ENCODE measurements at regions not wholly inside any gene's neighbourhood (a gene's known extent, or its start where the extent isn't known, plus 50 kb on each side); places are given as distances from the start of the nearest gene placed in this dataset.
"Not testable (repeated sequence)": the region's sequence is repeated elsewhere in the genome, so short reads cannot be mapped to it uniquely, and the experiment has no call there.

DNA sequence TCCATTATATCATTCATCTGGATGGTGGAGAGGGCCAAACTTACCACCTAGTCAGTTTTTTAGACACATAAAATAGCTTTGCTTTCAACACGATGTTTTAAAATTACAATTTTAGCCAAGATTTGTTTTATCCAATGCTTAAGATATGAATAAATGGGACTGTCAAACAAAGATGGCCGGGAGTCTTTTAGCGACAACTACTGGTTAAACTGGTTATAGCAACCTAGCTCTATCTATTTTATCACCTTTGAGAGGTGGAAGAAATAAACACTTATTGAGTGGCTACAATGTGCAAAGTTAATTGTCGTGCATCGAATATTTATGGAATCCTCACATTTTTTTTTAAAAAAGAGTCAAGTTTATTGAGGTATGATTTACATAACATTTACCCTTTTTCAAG, 279.8 kb downstream of the MIAT start:
- no peak for DNase-seq

DNA sequence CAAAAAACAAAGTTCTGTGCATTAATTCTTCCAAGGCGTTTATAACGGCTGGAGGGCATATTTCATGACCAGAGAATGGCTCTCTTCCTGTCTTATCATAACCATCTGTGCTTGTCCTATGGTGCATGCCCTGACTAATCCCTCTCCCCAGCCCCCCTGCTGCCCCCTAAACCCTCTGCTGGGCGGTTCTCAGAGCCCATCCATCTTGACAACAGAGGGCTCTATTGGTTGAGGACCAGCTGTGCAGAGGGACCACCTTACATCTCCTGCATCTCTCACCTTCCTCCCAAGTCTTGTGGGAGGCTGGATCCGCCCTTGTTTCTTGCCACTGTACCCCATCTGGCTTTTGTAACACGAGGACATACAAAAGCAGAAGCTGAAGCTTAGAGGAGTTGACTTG, 282.1 kb downstream of the MIAT start:
- no peak for DNase-seq

DNA sequence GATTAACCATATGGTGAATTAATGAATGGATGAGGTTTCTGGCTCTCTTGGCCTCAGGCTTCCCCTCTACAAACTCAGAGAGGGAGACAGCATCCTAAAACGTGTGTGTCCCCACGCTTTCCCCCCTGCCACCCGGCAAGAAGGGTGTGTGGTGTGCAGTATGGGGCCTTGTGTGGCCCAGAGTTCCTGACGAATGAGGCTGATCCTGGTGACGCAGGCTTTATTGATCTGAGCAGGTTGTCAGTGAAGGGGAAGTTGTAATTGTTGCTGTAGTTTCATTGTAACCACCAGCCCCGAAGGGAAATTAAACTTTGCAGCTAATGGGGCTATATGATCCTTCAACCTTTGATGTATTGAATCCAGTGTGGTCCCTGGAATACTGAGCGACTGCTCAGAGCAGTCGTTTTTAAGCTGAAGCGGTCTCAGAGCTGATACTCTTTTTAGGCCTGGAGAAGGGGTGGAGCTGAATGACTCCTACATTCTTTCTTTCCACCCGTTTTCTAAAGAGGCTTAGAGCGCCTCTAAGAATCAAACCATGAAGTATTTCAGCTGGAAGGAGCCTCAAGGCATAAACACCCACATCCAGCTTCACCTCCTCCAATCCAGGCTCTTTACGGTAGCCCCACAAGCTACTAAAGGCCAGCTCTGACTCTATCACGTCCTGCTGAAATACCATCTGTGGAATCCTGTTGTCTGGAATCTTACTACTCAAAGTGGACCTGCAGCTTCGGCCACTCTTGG, 284.7 kb downstream of the MIAT start:
- no peak for DNase-seq

DNA sequence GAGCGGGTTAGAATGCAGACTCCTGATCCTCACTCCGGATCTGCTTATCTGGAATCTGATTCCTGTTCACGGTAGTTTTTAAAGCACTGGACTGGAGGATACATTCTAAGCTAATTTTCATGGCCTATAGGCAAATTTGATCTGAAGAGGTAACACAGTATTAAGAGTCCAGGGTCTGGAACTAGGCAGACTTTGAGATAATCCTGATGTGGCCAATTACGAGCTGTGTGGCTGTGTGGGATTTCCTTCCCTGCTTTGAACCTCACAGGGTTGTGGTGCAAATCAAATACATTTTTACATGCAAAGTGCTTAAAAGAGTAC, 285.2 kb downstream of the MIAT start:
- DNase-seq: no peak

DNA sequence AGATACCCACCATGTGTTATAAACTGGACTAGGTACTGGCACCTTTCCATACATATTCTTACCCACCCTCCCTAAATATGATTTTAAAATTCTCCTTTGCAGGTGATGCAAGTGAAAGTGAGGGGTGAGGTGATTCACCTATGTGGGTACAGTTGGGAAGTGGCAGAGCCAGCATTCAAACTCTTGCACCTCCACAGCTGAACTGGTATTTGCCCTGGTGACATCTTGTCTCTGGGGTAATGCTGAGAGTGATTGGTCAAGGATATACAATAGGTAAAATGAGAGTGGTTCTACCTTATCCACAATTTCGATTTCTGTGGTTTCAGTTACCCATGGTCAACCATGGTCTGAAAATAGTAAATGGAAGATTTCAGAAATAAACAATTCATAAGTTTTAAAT, 288.2 kb downstream of the MIAT start:
- DNase-seq: no peak

DNA sequence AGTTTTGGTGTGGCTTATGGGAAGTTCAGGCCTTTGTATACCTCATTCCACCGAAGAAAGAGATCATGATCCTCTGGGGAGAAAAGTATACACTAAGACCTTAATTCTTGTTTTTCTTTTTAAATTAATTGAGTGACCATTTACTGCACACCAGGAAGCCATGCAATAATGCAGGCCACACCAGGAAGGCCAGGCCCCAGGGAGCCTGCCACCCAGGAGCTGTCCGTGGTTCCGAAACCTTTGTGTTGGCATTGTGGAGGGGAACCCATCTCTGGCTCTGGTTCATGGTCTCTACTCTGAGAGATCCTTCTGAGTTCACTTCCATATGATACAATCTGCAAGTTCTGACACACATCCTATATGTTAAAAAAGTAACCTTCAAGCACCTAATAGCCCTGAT, 291.8 kb downstream of the MIAT start:
- DNase-seq: no peak

DNA sequence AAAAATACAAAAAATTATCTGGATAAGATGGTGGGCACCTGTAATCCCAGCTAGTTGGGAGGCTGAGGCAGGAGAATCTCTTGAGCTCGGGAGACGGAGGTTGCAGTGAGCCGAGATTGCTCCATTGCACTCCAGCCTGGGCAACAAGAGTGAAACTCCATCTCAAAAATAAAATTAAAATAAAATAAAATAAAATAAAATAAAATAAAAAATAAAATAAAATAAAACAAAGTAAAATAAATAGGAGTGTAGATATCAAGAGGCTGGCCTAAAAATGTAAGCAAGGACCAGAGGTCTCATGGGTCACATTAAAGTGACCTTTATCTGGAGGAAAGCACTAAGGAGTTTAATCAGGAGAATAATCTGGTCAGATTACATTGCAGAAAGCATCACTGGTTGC, 293.8 kb downstream of the MIAT start:
- DNase-seq: not testable (repeated sequence)

DNA sequence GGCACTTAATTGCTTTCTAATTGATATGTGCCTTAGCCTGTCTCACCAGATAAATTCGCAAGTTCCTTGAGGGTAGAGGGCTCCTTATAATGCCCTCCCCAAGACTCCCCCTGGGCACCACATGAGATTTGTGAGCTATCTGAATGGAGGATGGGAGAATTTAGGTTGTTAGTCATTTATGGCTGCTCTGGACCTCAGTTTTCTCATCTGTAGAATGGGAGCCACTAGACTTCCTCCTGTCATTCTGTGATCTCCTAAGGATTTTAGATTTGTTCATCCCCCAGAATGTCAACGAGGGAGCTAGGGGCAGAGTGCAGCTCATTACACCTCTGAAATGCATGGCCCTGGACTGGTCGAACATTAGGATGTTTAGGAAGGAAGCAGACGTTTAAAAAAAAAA, 294.6 kb downstream of the MIAT start:
- no peak for DNase-seq

DNA sequence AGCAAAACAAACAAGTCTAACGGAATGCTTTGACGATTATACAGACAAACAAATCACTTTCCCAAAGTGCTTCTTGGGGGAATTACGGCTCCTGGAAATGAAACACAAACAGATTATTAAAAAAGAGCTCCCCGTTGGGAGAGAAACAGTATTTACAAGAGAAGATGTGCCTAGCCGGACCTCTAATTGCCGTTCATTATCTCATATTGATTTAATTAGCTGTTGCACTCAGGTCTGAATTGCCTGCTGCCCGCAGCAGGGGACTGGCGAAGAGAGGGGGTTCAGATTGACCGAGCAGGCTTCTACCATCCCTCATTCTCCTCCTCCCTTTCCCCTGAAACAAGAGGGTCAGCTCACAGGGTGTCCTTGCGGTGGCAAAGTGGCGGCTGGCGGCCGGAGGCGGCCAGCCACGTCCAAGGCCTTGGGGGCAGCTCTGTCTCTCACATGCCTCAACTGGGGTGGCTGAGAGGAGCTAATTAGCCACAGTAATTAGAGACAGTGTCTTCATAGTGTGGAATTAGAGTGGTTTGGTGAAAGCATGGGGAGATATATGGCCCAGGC, 295.1 kb downstream of the MIAT start:
- DNase-seq: no peak

DNA sequence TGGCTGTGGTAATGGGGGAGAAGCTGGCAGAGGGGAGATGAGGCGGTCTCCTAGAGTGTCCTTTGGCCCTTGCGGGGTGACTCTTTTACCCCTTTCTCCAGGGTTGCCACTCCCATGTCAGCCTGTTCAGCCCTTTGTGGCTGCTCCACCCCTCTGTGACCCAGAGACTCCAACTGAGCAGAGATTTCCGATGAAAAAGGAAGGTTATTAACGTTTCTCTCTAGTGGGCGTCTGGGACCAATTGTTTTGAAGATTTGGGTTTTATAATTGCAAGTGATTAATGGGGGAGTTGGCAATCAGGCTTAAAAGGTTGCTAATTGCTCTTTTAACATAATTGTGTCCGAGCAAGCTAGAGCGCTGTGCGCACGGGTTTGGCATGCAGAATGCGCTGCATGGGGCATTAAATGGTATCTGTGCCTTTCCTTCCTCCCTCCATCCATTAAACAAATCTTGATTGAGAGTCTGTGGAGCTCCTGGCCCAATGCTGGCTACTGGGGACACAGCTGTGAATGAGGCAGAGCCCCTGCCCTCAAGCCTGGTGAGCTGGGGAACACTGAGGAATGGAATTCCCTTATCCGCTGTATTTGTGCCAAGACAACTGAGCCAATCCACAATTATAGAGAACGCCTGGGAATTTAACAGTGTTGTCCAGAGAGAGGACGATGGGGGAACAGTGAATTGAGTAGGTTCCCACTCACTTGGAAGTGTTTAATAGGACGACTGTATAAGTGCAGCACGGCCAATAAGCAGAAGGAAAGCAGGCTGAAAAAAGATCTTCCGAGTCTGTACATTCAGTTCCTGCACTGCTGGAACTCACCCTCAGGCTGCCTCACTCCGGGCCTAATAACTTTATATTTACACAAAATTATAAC, 295.9 kb downstream of the MIAT start:
- no peak for DNase-seq

DNA sequence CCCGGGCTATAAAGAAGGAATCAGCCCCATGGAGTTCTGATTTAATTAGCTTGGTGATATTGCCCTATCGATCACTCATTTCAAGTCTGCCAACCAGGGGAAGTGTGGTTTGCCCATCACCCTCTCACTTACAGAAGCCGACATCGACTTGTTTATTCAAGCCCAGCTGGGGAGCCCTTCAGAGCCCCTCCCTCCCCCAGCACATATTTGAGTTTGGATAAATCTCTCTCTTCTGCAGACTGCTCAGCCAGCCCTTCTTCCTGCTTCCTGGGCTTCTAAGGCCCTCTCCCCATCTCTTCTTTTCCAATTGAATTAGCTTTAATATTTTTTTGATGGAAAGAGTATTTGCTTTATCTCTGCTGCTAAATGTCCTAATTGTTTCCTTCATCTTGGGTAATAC, 299.0 kb downstream of the MIAT start:
- DNase-seq: no peak

DNA sequence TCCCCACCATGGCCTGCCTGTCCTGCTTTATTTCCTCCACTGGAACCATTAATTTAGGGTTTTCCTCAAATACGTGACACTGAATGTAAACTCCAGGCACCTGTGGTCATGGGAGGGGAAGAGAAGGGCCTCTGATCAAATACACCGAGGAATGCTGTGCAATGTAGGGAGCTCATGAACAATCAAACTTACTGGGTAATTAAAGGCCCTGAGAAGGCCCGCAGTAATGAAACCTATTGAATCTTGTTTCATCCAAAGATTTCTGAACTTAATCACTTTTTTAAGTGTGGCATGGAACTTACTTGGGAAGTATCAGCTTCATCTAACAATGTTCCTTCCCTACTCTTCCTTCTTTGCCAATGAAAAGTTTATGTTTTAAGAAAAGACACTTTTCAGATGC, 299.8 kb downstream of the MIAT start:
- no peak for DNase-seq

DNA sequence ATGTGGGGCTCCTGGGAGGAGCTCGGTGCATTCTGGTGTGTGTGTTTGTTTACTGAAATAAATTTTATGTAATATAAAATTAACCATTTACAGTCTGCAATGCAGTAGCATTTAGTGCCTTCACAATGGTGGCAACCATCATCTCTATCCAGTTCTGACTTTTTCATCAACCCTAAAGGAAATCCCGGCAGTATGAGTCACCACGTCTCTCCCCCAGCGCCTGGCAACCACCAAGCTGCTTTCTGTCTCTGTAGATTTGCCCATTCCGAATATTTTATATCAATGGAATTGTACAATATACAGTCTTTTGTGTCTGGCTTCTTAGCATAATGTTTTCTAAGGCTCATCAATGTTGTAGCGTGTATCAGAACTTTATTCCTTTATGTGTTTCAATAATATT, 300.5 kb downstream of the MIAT start:
- DNase-seq: no peak

DNA sequence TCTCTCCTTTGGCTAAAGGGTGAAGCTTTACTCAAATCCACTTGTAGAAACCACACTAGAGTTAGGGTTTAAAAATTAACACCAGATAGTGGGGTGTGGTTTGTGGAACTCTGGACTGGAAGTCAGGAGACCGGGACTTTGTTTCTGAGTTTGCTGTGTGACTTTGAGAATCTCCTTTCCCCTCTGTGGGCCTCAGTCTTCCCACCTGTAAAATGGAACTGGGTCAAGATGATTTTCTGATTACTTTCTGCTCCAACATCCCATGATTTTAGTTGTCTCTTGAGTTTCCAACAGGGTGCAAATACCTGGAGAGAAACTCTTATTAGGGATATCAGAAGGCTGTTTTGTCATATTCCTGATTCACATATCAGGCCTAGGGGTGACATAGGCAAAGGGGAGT, 301.0 kb downstream of the MIAT start:
- no peak for DNase-seq

DNA sequence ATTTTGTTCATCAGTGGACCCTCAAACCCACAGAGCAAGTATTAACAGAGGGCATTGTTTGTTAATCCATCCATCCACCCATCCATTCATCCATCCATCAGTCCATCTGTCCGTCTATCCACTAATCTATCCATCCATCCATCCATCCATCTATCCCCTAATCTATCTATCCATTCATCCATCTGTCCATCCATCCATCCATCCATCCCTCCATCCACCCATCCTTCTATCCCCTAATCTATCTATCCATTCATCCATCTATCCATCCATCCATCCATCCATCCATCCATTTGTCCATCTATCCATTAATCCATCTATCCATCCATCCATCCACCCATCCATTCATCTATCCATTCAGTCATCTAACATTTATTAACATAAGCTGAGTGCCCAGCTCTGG, 307.3 kb downstream of the MIAT start:
- no peak for DNase-seq

DNA sequence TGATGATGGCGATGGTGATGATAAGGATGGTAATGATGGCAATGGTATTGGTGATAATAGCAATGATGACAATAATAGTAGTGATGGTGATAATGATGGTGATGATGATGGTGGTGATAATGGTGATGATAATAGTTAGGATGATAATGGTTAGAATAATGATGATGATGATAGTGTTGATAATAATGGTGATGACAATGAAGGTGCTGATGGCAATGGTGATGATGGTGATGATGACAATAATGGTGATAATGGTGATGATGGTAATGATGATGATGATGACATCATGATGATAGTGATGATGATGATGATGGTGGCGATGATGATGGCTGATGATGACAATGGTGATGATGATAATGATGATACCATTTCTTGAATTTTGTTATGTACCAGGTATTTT, 309.9 kb downstream of the MIAT start:
- DNase-seq: no peak

DNA sequence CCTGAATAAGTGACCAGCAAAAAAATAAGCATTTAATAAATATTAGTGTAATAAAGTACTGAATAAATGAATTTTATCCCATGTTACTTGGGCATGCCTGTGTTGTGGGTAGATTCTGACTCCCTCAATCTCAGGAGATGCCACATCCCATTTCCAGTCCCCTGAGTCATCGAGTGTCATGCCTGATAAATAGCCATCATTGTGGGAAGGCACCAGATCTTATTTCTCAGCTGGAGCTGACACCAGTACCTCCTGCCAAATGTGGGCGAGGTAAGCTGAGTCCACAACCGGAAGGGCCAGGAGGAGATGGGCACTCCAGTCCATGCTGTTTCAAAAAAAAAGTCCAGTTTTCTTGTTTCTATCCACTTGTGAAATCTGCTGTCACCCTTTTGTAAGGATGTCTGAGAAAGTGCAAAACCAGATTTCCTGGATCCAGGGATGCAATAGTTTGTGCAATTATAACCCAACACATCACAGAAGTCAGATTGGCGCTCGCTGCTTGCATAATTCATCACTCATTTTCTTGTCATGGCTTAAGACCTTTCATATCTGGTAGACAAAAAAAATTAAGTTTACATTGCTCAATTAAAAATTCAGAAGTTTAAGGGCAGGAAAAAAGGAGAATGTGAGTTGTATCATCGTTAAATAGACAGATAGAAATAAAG, 311.6 kb downstream of the MIAT start:
- DNase-seq: no peak

DNA sequence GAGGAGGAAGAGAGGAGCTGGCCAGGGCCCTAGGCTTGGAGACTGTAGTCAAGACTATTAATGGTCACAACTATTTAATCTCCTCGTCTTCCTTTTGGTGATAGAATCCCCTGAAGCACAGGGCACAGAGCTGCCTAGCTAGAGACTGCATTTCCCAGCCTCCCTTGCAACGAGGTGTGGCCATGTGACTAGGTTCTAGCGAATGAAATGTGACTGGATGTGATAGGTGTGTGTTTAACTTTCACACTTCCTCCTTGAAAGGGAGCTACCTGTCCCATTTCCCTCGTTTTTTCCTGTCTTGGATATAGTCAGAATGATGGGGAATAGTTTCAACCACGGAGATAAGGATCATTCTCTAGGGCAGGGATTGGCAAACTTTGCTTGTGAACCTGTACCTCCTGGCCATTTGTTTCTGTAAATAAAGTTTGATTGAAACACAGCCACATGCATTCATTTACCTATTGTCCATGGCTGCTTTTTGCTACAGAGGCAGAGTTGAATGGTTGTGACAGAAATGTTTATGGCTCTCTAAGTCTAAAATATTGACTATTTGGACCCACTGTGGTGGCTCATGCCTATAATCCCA, 313.5 kb downstream of the MIAT start:
- DNase-seq: no peak

DNA sequence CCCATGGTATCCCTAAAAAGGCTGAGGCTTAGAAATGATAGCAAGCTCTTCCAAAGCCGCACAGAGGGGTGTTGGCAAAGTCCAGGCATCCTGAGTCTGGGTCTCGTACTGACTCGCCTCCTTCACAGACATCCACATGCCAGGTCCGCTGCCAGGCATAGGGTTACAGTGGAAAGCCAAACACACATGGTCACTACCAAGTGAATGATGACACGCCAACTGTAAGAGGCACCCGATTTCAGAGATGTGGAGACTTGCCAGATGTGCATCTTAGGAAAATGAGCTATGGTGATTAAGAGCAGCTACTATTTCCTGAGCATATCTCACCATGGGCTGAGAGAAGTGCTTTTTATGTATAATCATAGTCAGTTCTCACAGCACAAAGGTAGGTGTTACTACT, 314.9 kb downstream of the MIAT start:
- no peak for DNase-seq

DNA sequence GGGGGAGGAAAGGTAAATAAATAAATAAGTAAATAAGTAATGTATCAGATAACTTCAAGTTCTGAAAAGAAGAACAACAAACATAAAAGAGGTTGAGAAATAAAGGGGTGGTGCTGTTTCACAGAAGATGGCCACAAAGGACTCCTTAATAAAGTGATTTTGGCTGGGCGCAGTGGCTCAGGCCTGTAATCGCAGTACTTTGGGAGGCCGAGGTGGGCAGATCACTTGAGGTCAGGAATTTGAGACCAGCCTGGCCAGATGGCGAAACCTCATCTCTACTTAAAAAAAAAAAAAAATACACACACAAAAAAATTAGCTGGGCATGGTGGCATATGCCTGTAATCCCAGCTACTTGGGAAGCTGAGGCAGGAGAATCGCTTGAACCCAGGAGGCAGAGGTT, 315.5 kb downstream of the MIAT start:
- DNase-seq: not testable (repeated sequence)

DNA sequence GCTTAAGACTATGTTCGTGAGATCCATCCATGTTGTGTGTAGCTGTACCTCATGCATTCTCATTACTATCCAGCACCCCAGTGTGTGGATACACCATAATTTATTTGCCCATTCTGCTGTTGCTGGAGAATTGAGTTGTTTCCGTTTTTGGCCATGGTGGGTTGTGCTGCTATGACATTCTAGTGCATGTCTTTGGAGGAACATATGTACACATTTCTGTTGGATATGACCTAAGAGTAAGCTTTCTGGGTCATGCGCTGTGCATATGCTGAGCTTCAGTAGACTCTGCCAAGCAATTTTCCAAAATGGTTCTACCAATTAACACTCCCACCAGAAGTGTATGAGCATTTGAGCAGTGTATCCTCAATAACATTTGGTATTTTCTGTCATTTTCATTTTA, 316.6 kb downstream of the MIAT start:
- no peak for DNase-seq

DNA sequence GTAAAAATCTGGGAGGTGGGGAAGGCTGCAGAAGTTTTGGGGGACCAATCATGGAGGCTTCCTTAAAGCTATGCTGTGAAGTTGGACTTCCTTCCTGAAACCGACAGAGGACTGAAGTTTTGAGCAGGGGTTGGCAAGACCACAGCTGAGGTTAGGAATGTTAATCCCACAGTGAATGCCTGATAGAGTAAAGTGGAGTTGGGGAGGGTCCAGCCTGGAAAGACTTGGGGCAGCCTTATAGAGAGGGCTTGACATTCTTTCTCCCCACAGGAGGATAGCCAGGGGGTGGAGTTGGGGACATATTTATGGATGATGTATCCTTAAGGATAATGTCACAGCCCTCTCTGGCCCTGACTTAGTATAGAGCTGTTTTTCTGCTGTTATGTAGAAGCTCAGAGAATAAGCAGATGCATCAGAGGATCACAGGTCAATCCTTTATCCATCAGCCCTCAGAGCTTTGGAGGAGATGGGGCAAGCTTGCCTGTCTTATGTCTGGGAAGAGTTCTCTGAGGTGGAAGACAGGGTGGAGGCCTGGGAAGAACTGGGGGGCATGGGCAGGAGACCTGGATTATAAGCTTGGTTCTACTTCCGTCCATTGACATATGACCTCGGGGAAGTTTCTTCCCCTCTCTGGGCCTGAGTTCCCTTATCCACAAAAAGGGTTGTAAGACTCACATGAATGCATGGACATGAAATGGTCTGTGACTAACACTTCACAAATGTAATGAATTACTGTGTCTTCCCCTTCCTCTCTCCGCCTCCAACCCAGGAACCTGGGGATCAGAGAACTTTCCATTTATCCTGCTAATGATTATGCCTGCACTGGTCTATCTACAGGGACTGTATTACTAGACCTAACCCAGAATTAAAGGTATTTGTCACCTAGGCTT, 317.8 kb downstream of the MIAT start:
- DNase-seq: no peak

Measured in activated CD4-positive, alpha-beta T cell treated with anti-CD3 and anti-CD28 coated beads, Interleukin-2, amount 50 U/mL, for 4 hours (primary cell).